GM19455 (cell line): ENCODE measurements at regions not wholly inside any gene's neighbourhood (a gene's known extent, or its start where the extent isn't known, plus 50 kb on each side); places are given as distances from the start of the nearest gene placed in this dataset.
"Not testable (repeated sequence)": the region's sequence is repeated elsewhere in the genome, so short reads cannot be mapped to it uniquely, and the experiment has no call there.

Source experiments
- ATAC-seq: cut with Tn5 transposase; IDR thresholded peaks from one replicate; pipeline ENCODE4 v1.9.1; 2021; ENCODE audit not compliant: unreplicated experiment

- ATAC-seq: no peak
Observed at GRCh38 chr12:24679126-24679525, 269.8 kb downstream of the BCAT1 start.

GRCh38 chr12:24678436-24678835 is 270.5 kb downstream of the BCAT1 start:
- no peak for ATAC-seq

- no peak for ATAC-seq
Observed at GRCh38 chr12:24668563-24668962, 280.3 kb downstream of the BCAT1 start.

GRCh38 chr12:24664161-24664880 is 284.6 kb downstream of the BCAT1 start:
- no peak for ATAC-seq

GRCh38 chr12:24661657-24662096 is 287.2 kb downstream of the BCAT1 start:
- ATAC-seq: no peak

GRCh38 chr12:24659016-24659415 is 289.9 kb downstream of the BCAT1 start:
- ATAC-seq: no peak

GRCh38 chr12:24654344-24654743 is 294.6 kb downstream of the BCAT1 start:
- not testable (repeated sequence) for ATAC-seq

- no peak for ATAC-seq
Observed at GRCh38 chr12:24649634-24650033, 299.3 kb downstream of the BCAT1 start.

GRCh38 chr12:24649209-24649608 is 299.7 kb downstream of the BCAT1 start:
- ATAC-seq: no peak

GRCh38 chr12:24645254-24645653 is 303.6 kb downstream of the BCAT1 start:
- no peak for ATAC-seq

- ATAC-seq: no peak
Observed at GRCh38 chr12:24643120-24644119, 305.5 kb downstream of the BCAT1 start.

- no peak for ATAC-seq
Observed at GRCh38 chr12:24639641-24640040, 309.3 kb downstream of the BCAT1 start.

- ATAC-seq: no peak
Observed at GRCh38 chr12:24632466-24632865, 316.4 kb downstream of the BCAT1 start.

- ATAC-seq: no peak
Observed at GRCh38 chr12:24631676-24632426, 317.1 kb downstream of the BCAT1 start.

- ATAC-seq: no peak
Observed at GRCh38 chr12:24630856-24631255, 318.0 kb downstream of the BCAT1 start.

- no peak for ATAC-seq
Observed at GRCh38 chr12:24630446-24630845, 318.5 kb downstream of the BCAT1 start.

- ATAC-seq: no peak
Observed at GRCh38 chr12:24625103-24625502, 323.8 kb downstream of the BCAT1 start.

- not testable (repeated sequence) for ATAC-seq
Observed at GRCh38 chr12:24619954-24620353, 328.9 kb downstream of the BCAT1 start.

- ATAC-seq: no peak
Observed at GRCh38 chr12:24617471-24617870, 331.4 kb downstream of the BCAT1 start.

- ATAC-seq: no peak
Observed at GRCh38 chr12:24615967-24616411, 332.9 kb downstream of the BCAT1 start.

GRCh38 chr12:24608637-24609285 is 340.1 kb downstream of the BCAT1 start:
- ATAC-seq: no peak
